ENCODE measurements at regions not wholly inside any gene's neighbourhood (a gene's known extent, or its start where the extent isn't known, plus 50 kb on each side); places are given as distances from the start of the nearest gene placed in this dataset.

DNA sequence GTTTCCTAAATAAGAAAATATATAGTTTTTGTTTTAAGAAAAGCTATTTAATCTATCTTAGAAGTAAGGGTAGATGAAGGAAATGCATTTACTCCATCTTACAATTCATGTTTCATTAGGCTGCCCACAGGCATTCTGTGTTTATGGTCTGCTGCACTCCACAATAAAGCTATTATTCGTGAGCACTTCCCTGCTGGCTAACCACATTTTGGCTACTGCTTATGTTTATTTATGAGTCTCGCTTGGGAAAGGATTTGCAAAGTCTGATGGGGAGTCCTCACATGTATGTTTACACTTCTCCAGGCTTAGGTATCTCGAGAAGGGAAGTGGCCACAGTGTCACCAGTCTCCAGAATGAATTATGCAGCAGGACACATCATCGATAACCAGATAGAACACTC, 260.8 kb upstream of the VCX start:
- dilution Hi-C loops (cut with MboI; ENCODE audit: extremely low pct_ligation_motif_present, low sequenced_read_pairs) = no loop called here
- Histone ChIP-seq H3K4me1 (ENCODE audit: control insufficient read depth, extremely low read depth, insufficient read depth, low read length) (no peaks in the 10 kb centered on the region), H3K36me3 (ENCODE audit: control insufficient read depth in 2 of 2, extremely low read depth in 1 of 2, insufficient read depth in 2 of 2, low read length in 2 of 2) (no peaks in the 10 kb centered on the region), H3K27ac (ENCODE audit: insufficient read depth, low read depth, low read length) (no peak overlapping the region), H2AFZ (ENCODE audit: low read depth, low read length) (no peak overlapping the region), H3K4me3 (replicated peaks in 1 of 3; ENCODE audit: insufficient read depth in 1 of 3, low read depth in 1 of 3, low read length in 3 of 3) (no peak overlapping the region), H3K9ac (replicated peaks; ENCODE audit: extremely low read depth, insufficient read depth, low read length) (no peak overlapping the region), H3K9me1 (replicated peaks; ENCODE audit: control insufficient read depth, extremely low read depth, insufficient read depth, low read length) (no peaks in the 10 kb centered on the region), H3K79me2 (ENCODE audit: control insufficient read depth, insufficient read depth, low read length) (no peaks in the 10 kb centered on the region), H3K27me3 (ENCODE audit: control insufficient read depth in 2 of 2, insufficient read depth in 2 of 2, low read length in 2 of 2) (no peaks in the 10 kb centered on the region), H4K20me1 (replicated peaks; ENCODE audit: control insufficient read depth, extremely low read depth, insufficient read depth, low read length) (no peaks in the 10 kb centered on the region), H3K4me2 (ENCODE audit: insufficient read depth, low read length) (no peak overlapping the region), H3K9me3 (replicated peaks; ENCODE audit: control insufficient read depth, insufficient read depth, low read length) (no peaks in the 10 kb centered on the region)
- POLR2A ChIA-PET = no interaction called here
- intact Hi-C loops (cut with micrococcal nuclease) = no loop called here
- CTCF ChIA-PET = no interaction called here
- TF ChIP-seq FOS (IDR thresholded peaks at IDR 0.05; ENCODE audit: borderline replicate concordance, insufficient read depth, low read length) (no peak), MYC (IDR thresholded peaks at IDR 0.05; ENCODE audit: low read depth, low read length) (no peak), EZH2 (IDR thresholded peaks at IDR 0.05; ENCODE audit: borderline replicate concordance, low read depth, low read length, severe bottlenecking) (no peak)
- TF ChIP-seq, protein P1, sequence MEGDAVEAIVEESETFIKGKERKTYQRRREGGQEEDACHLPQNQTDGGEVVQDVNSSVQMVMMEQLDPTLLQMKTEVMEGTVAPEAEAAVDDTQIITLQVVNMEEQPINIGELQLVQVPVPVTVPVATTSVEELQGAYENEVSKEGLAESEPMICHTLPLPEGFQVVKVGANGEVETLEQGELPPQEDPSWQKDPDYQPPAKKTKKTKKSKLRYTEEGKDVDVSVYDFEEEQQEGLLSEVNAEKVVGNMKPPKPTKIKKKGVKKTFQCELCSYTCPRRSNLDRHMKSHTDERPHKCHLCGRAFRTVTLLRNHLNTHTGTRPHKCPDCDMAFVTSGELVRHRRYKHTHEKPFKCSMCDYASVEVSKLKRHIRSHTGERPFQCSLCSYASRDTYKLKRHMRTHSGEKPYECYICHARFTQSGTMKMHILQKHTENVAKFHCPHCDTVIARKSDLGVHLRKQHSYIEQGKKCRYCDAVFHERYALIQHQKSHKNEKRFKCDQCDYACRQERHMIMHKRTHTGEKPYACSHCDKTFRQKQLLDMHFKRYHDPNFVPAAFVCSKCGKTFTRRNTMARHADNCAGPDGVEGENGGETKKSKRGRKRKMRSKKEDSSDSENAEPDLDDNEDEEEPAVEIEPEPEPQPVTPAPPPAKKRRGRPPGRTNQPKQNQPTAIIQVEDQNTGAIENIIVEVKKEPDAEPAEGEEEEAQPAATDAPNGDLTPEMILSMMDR (IDR thresholded peaks at IDR 0.05; ENCODE audit: extremely low read depth in 1 of 2, insufficient read depth in 1 of 2, low read depth in 1 of 2, low read length in 2 of 2) = no peak
- BruUV-seq (replicated peaks) = no TSS peak
- FAIRE-seq (no peak), DNase-seq (ENCODE audit: low read depth, low spot score) (no peak)

GRCh38 chrX:7580127-7580526, 262.8 kb upstream of the VCX start:
- TF ChIP-seq, protein P1 (IDR thresholded peaks at IDR 0.05; ENCODE audit: extremely low read depth in 1 of 2, insufficient read depth in 1 of 2, low read depth in 1 of 2, low read length in 2 of 2) = no peak
- TF ChIP-seq, protein P2, sequence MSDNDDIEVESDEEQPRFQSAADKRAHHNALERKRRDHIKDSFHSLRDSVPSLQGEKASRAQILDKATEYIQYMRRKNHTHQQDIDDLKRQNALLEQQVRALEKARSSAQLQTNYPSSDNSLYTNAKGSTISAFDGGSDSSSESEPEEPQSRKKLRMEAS (IDR thresholded peaks at IDR 0.05; ENCODE audit: insufficient read depth, insufficient read length) = no peak
- no peaks in the 10 kb centered on the region for H4K20me1 ChIP-seq (replicated peaks; ENCODE audit: control insufficient read depth, extremely low read depth, insufficient read depth, low read length)
- FAIRE-seq (no peak), DNase-seq (ENCODE audit: low read depth, low spot score) (no peak)
- no TSS peak for BruUV-seq (replicated peaks)
- no peak overlapping the region for H3K27ac ChIP-seq (ENCODE audit: insufficient read depth, low read depth, low read length)
- ChIA-PET CTCF (no interaction called here), POLR2A (no interaction called here)
- no peaks in the 10 kb centered on the region for H3K9me3 ChIP-seq (replicated peaks; ENCODE audit: control insufficient read depth, insufficient read depth, low read length)
- dilution Hi-C loops (cut with MboI; ENCODE audit: extremely low pct_ligation_motif_present, low sequenced_read_pairs) (no loop called here), intact Hi-C loops (cut with micrococcal nuclease) (no loop called here)
- no peak overlapping the region for H3K4me3 ChIP-seq (replicated peaks in 1 of 3; ENCODE audit: insufficient read depth in 1 of 3, low read depth in 1 of 3, low read length in 3 of 3)
- H3K36me3 ChIP-seq (ENCODE audit: control insufficient read depth in 2 of 2, extremely low read depth in 1 of 2, insufficient read depth in 2 of 2, low read length in 2 of 2) = no peaks in the 10 kb centered on the region
- no peaks in the 10 kb centered on the region for H3K27me3 ChIP-seq (ENCODE audit: control insufficient read depth in 2 of 2, insufficient read depth in 2 of 2, low read length in 2 of 2)
- H3K4me1 ChIP-seq (ENCODE audit: control insufficient read depth, extremely low read depth, insufficient read depth, low read length) = no peaks in the 10 kb centered on the region
- H3K9me1 ChIP-seq (replicated peaks; ENCODE audit: control insufficient read depth, extremely low read depth, insufficient read depth, low read length) = no peaks in the 10 kb centered on the region
- H3K79me2 ChIP-seq (ENCODE audit: control insufficient read depth, insufficient read depth, low read length) = no peaks in the 10 kb centered on the region
- H2AFZ ChIP-seq (ENCODE audit: low read depth, low read length) = no peak overlapping the region
- no peak overlapping the region for H3K9ac ChIP-seq (replicated peaks; ENCODE audit: extremely low read depth, insufficient read depth, low read length)
- no peak overlapping the region for H3K4me2 ChIP-seq (ENCODE audit: insufficient read depth, low read length)
